DOHH2 (cell line): ENCODE measurements at regions not wholly inside any gene's neighbourhood (a gene's known extent, or its start where the extent isn't known, plus 50 kb on each side); places are given as distances from the start of the nearest gene placed in this dataset.

Experiments used
- EZH2phosphoT487 ChIP-seq: fragments of 200-600 bp; sonication (generic); IDR thresholded peaks from 2 replicates; pipeline ENCODE4 v1.6.1; 2017; ENCODE audit warnings: borderline replicate concordance, mild to moderate bottlenecking, antibody characterized with exemption, low read length, moderate library complexity, mixed read lengths
- TF ChIP-seq, protein P1 (sequence below): fragments of 200-600 bp; sonication (generic); IDR thresholded peaks from one replicate; pipeline ENCODE4 v1.5.1; 2014; ENCODE audit warnings: antibody characterized with exemption, mild to moderate bottlenecking, low read depth, low read length; ENCODE audit not compliant: poor library complexity, severe bottlenecking

- TF ChIP-seq, protein P1, sequence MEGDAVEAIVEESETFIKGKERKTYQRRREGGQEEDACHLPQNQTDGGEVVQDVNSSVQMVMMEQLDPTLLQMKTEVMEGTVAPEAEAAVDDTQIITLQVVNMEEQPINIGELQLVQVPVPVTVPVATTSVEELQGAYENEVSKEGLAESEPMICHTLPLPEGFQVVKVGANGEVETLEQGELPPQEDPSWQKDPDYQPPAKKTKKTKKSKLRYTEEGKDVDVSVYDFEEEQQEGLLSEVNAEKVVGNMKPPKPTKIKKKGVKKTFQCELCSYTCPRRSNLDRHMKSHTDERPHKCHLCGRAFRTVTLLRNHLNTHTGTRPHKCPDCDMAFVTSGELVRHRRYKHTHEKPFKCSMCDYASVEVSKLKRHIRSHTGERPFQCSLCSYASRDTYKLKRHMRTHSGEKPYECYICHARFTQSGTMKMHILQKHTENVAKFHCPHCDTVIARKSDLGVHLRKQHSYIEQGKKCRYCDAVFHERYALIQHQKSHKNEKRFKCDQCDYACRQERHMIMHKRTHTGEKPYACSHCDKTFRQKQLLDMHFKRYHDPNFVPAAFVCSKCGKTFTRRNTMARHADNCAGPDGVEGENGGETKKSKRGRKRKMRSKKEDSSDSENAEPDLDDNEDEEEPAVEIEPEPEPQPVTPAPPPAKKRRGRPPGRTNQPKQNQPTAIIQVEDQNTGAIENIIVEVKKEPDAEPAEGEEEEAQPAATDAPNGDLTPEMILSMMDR: no peak
- no peak for TF ChIP-seq EZH2phosphoT487
These were observed 1679.9 kb downstream of the SLITRK1 start for GRCh38 chr13:82202398-82202797.
